Activated T-cell treated with anti-CD3 and anti-CD28 coated beads, Interleukin-2, amount 50 U/mL, for 24 hours (primary cell): ENCODE measurements at regions not wholly inside any gene's neighbourhood (a gene's known extent, or its start where the extent isn't known, plus 50 kb on each side); places are given as distances from the start of the nearest gene placed in this dataset.
A peak's percentile ranks its signal among the peaks of the same experiment; 100 is the strongest.
"Not testable (repeated sequence)": the region's sequence is repeated elsewhere in the genome, so short reads cannot be mapped to it uniquely, and the experiment has no call there.

Experiments
- DNase-seq: peaks from one replicate; pipeline ENCODE4 v3.0.0-alpha.2; 2020
- H3K27ac Mint-ChIP-seq: 2 replicates; pipeline ENCODE4 v1.8.0; 2020; ENCODE audit warnings: mild to moderate bottlenecking, mixed read lengths
- H3K27me3 Mint-ChIP-seq: 2 replicates; pipeline ENCODE4 v1.8.0; 2020; ENCODE audit warnings: mixed read lengths
- H3K36me3 Mint-ChIP-seq: 2 replicates; pipeline ENCODE4 v1.8.0; 2020; ENCODE audit warnings: low read depth, mixed read lengths
- H3K4me1 Mint-ChIP-seq: 2 replicates; pipeline ENCODE4 v1.8.0; 2020; ENCODE audit warnings: low read depth, mixed read lengths
- H3K4me3 Mint-ChIP-seq: 2 replicates; pipeline ENCODE4 v1.8.0; 2020; ENCODE audit warnings: mild to moderate bottlenecking, moderate library complexity, mixed read lengths
- H3K9me3 Mint-ChIP-seq: 2 replicates; pipeline ENCODE4 v1.8.0; 2020; ENCODE audit warnings: mixed read lengths

- Mint-ChIP-seq H3K4me1 (peaks cover 8% of the 10 kb centered on the region), H3K36me3 (no peaks in the 10 kb centered on the region), H3K27me3 (peaks cover 26% of the 10 kb centered on the region), H3K4me3 (no peak overlapping the region), H3K9me3 (no peaks in the 10 kb centered on the region), H3K27ac (no peak overlapping the region)
- DNase-seq = no peak
Observed at GRCh38 chr7:26081638-26082037, 70.4 kb upstream of the NFE2L3 start.

GRCh38 chr7:26083113-26083512 is 68.9 kb upstream of the NFE2L3 start:
- Mint-ChIP-seq H3K27ac (no peak overlapping the region), H3K4me3 (no peak overlapping the region), H3K27me3 (peaks cover 21% of the 10 kb centered on the region), H3K9me3 (no peaks in the 10 kb centered on the region), H3K4me1 (peaks cover 8% of the 10 kb centered on the region), H3K36me3 (no peaks in the 10 kb centered on the region)
- DNase-seq = no peak

GRCh38 chr7:26084418-26084817 is 67.6 kb upstream of the NFE2L3 start:
- H3K4me1 Mint-ChIP-seq = peaks cover under 1% of the 10 kb centered on the region
- H3K36me3 Mint-ChIP-seq = no peaks in the 10 kb centered on the region
- H3K27ac Mint-ChIP-seq = no peak overlapping the region
- DNase-seq = no peak
- no peaks in the 10 kb centered on the region for H3K9me3 Mint-ChIP-seq
- H3K27me3 Mint-ChIP-seq = peaks cover 9% of the 10 kb centered on the region
- H3K4me3 Mint-ChIP-seq = no peak overlapping the region

GRCh38 chr7:26085771-26086170 is 66.2 kb upstream of the NFE2L3 start:
- Mint-ChIP-seq H3K27ac (no peak overlapping the region), H3K9me3 (no peaks in the 10 kb centered on the region), H3K27me3 (no peaks in the 10 kb centered on the region), H3K4me1 (peaks cover 3% of the 10 kb centered on the region), H3K4me3 (no peak overlapping the region), H3K36me3 (no peaks in the 10 kb centered on the region)
- no peak for DNase-seq

GRCh38 chr7:26087321-26088091 is 64.5 kb upstream of the NFE2L3 start:
- Mint-ChIP-seq H3K27me3 (no peaks in the 10 kb centered on the region), H3K27ac (no peak overlapping the region), H3K4me3 (no peak overlapping the region), H3K36me3 (no peaks in the 10 kb centered on the region), H3K9me3 (no peaks in the 10 kb centered on the region), H3K4me1 (peaks cover 17% of the 10 kb centered on the region)
- no peak for DNase-seq

GRCh38 chr7:26089469-26089868 is 62.5 kb upstream of the NFE2L3 start:
- peaks cover 18% of the 10 kb centered on the region for H3K4me1 Mint-ChIP-seq
- not testable (repeated sequence) for DNase-seq, H3K4me3 Mint-ChIP-seq, H3K9me3 Mint-ChIP-seq, H3K27me3 Mint-ChIP-seq, H3K36me3 Mint-ChIP-seq, H3K27ac Mint-ChIP-seq

GRCh38 chr7:26090927-26091519 is 61.0 kb upstream of the NFE2L3 start:
- Mint-ChIP-seq H3K36me3 (no peaks in the 10 kb centered on the region), H3K4me1 (peaks cover 23% of the 10 kb centered on the region), H3K27me3 (no peaks in the 10 kb centered on the region), H3K27ac (peak overlapping the region; percentile 15), H3K9me3 (no peaks in the 10 kb centered on the region), H3K4me3 (no peak overlapping the region)
- DNase-seq = no peak

GRCh38 chr7:26091933-26092332 is 60.1 kb upstream of the NFE2L3 start:
- no peak for DNase-seq
- Mint-ChIP-seq H3K36me3 (no peaks in the 10 kb centered on the region), H3K4me3 (no peak overlapping the region), H3K4me1 (peaks cover 32% of the 10 kb centered on the region), H3K27ac (peak overlapping the region; percentile 61), H3K27me3 (no peaks in the 10 kb centered on the region), H3K9me3 (no peaks in the 10 kb centered on the region)

- no peak overlapping the region for H3K4me3 Mint-ChIP-seq
- H3K4me1 Mint-ChIP-seq = peaks cover 42% of the 10 kb centered on the region
- peak overlapping the region; percentile 7 for H3K27ac Mint-ChIP-seq
- H3K27me3 Mint-ChIP-seq = no peaks in the 10 kb centered on the region
- no peaks in the 10 kb centered on the region for H3K36me3 Mint-ChIP-seq
- DNase-seq = no peak
- H3K9me3 Mint-ChIP-seq = no peaks in the 10 kb centered on the region
Observed at GRCh38 chr7:26093023-26093422, 59.0 kb upstream of the NFE2L3 start.

GRCh38 chr7:26096136-26096535 is 55.9 kb upstream of the NFE2L3 start:
- Mint-ChIP-seq H3K27me3 (no peaks in the 10 kb centered on the region), H3K9me3 (no peaks in the 10 kb centered on the region), H3K4me1 (peaks cover 53% of the 10 kb centered on the region), H3K4me3 (no peak overlapping the region), H3K27ac (no peak overlapping the region), H3K36me3 (no peaks in the 10 kb centered on the region)
- DNase-seq = no peak

- peak overlapping the region; percentile 57 for H3K4me3 Mint-ChIP-seq
- H3K27ac Mint-ChIP-seq = peak overlapping the region; percentile 84
- no peaks in the 10 kb centered on the region for H3K27me3 Mint-ChIP-seq
- H3K4me1 Mint-ChIP-seq = peaks cover 55% of the 10 kb centered on the region
- H3K9me3 Mint-ChIP-seq = no peaks in the 10 kb centered on the region
- H3K36me3 Mint-ChIP-seq = no peaks in the 10 kb centered on the region
- DNase-seq = no peak
Observed at GRCh38 chr7:26097837-26098668, 53.9 kb upstream of the NFE2L3 start.

- H3K4me3 Mint-ChIP-seq = no peak overlapping the region
- peaks cover 55% of the 10 kb centered on the region for H3K4me1 Mint-ChIP-seq
- no peaks in the 10 kb centered on the region for H3K36me3 Mint-ChIP-seq
- no peaks in the 10 kb centered on the region for H3K27me3 Mint-ChIP-seq
- H3K27ac Mint-ChIP-seq = peak overlapping the region; percentile 29
- no peaks in the 10 kb centered on the region for H3K9me3 Mint-ChIP-seq
- no peak for DNase-seq
Observed at GRCh38 chr7:26099236-26099635, 52.8 kb upstream of the NFE2L3 start.

- DNase-seq = no peak
- no peaks in the 10 kb centered on the region for H3K36me3 Mint-ChIP-seq
- H3K27me3 Mint-ChIP-seq = no peaks in the 10 kb centered on the region
- H3K27ac Mint-ChIP-seq = peak overlapping the region; percentile 55
- H3K4me1 Mint-ChIP-seq = peaks cover 51% of the 10 kb centered on the region
- H3K4me3 Mint-ChIP-seq = no peak overlapping the region
- H3K9me3 Mint-ChIP-seq = no peaks in the 10 kb centered on the region
Observed at GRCh38 chr7:26100406-26101339, 51.3 kb upstream of the NFE2L3 start.
